AG04449 (cell line): ENCODE measurements at regions not wholly inside any gene's neighbourhood (a gene's known extent, or its start where the extent isn't known, plus 50 kb on each side); places are given as distances from the start of the nearest gene placed in this dataset.
A peak's percentile ranks its signal among the peaks of the same experiment; 100 is the strongest.

Experiments
- CTCF ChIA-PET: fragments of 350-600 bp; formaldehyde crosslinking; extraction: SDS; loops from one replicate; lab custom pipeline; 2021; ENCODE audit warnings: antibody characterized with exemption; lab: Yijun Ruan, JAX
- POLR2A ChIA-PET: fragments of 400-600, 350-600 bp; formaldehyde crosslinking; extraction: SDS; loops from one replicate; lab custom pipeline; 2020; ENCODE audit warnings: antibody characterized with exemption, inconsistent platforms; lab: Yijun Ruan, JAX
- DNase-seq: peaks from one replicate; pipeline ENCODE4 v3.0.0-alpha.2; 2010; ENCODE audit warnings: low read depth, low spot score
- H3K4me3 ChIP-seq: 2 replicates; pipeline ENCODE4 v1.5.1; 2011; ENCODE audit warnings: low read depth, mild to moderate bottlenecking, control low read depth, low read length
- TF ChIP-seq, protein P1 (sequence below): IDR thresholded peaks from one replicate; pipeline ENCODE4 v1.5.1; 2011; ENCODE audit warnings: mild to moderate bottlenecking, moderate library complexity, low read length, control low read depth, inconsistent platforms; ENCODE audit not compliant: insufficient read depth; ENCODE audit errors: missing control alignments

DNA sequence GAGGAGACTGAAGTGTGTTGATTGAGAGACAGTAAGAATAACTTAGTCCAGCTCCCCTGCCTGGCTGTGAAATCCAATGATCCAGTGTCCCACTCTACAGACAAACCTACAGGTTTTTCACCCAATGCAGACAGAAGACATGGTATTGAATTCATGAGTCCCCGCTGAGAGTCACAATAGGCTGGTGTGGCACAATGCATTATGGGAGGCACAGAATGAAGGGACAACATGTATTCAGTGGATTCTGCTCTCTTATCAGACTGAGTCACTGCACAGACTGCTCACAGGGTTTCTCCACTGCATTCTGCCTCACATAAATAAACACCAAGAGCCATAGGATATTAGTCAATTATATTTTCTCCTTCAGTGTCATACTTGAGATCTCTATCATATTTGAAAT, 55.2 kb upstream of the TOP3B start:
- POLR2A ChIA-PET: no interaction called here
- DNase-seq: peak; percentile 23
- CTCF ChIA-PET: no interaction called here
- TF ChIP-seq, protein P1, sequence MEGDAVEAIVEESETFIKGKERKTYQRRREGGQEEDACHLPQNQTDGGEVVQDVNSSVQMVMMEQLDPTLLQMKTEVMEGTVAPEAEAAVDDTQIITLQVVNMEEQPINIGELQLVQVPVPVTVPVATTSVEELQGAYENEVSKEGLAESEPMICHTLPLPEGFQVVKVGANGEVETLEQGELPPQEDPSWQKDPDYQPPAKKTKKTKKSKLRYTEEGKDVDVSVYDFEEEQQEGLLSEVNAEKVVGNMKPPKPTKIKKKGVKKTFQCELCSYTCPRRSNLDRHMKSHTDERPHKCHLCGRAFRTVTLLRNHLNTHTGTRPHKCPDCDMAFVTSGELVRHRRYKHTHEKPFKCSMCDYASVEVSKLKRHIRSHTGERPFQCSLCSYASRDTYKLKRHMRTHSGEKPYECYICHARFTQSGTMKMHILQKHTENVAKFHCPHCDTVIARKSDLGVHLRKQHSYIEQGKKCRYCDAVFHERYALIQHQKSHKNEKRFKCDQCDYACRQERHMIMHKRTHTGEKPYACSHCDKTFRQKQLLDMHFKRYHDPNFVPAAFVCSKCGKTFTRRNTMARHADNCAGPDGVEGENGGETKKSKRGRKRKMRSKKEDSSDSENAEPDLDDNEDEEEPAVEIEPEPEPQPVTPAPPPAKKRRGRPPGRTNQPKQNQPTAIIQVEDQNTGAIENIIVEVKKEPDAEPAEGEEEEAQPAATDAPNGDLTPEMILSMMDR: no peak
- H3K4me3 ChIP-seq: no peak overlapping the region

DNA sequence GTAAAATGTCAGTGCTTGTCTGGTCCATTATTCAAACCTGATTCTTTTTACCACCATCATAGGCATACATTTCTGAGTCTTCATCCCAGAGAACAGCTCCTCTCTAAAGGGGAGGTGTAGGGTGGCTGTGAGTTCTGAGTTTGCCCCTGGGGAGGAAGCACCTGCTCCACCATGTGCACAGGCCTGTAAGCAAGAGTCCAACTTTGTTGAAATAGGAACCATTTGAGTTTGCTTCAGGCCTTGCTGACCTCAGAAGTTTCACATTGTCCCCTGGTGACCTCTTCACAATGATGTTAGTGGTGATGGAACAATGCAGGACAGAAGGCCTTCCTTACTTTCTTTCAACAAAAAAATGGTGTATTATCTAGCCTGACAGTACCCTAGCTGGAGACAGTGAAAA, 54.6 kb upstream of the TOP3B start:
- TF ChIP-seq, protein P1: no peak
- CTCF ChIA-PET: no interaction called here
- POLR2A ChIA-PET: no interaction called here
- H3K4me3 ChIP-seq: no peak overlapping the region
- no peak for DNase-seq

DNA sequence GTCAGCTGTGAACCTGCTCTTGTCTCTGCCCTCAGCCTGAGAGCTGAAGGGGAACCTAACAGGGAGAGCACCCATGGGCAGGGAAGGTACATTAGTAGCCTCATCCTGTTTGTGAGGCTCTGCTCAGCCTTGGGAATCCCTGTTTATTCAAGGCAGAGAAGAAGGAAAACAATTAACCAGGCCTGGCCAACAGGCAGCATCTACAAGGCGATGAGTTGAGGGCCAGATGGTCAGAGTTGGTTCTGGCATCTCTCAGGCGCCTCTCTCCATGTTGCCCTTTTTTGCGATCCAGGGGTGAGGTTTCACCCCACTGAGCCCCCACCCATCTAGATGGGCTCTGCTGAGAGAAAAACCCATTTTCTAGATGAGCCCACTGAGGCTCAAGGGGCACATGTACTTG, 54.0 kb upstream of the TOP3B start:
- TF ChIP-seq, protein P1: no peak
- POLR2A ChIA-PET: no interaction called here
- CTCF ChIA-PET: no interaction called here
- no peak overlapping the region for H3K4me3 ChIP-seq
- DNase-seq: no peak

DNA sequence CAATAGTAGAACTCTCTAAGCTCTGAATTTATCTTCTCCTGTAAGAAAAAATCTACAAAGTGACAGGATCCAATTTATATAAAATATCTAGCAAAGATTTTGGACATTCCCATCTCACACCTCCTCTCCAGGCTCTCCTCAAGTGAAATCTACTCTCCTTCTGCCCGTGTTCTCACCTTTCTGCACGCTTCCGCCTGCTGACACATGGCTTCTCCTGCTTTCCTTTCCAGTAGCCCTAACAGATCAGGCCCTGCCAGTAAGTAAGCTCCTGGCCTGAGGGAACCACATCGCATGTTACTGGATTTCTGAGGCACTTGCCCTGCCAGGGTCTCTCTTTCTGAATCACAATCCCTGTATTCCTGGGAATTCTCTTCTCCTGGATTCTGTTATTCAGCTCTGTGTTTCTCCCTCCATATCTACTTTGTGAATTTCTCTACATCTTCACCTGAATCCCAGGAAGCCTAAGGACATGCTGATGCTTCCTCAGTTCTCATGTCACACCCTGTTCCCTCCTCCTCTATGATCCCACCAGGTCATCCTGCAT, 53.3 kb upstream of the TOP3B start:
- no peak for DNase-seq
- TF ChIP-seq, protein P1: no peak
- ChIA-PET CTCF (no interaction called here), POLR2A (no interaction called here)
- no peak overlapping the region for H3K4me3 ChIP-seq

DNA sequence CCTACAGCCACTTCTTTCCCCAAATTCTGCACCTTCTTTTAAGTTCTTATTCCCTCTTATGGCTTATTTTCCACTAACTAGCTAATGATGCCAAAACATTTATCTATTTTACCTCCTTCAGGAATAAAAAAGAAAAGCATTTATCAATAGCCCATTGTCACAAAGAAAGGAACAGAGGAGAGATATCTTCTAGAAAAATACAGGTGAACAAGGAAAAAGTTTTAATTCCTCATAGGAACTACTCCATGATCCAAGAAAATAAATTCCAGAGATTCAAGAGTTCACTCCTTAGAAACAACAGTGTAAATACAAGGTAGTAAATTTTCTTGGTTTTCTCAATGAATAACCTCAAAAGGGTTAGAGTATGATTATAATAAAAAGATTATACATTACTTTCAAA, 52.6 kb upstream of the TOP3B start:
- no peak for DNase-seq
- POLR2A ChIA-PET: no interaction called here
- H3K4me3 ChIP-seq: no peak overlapping the region
- TF ChIP-seq, protein P1: no peak
- CTCF ChIA-PET: no interaction called here

DNA sequence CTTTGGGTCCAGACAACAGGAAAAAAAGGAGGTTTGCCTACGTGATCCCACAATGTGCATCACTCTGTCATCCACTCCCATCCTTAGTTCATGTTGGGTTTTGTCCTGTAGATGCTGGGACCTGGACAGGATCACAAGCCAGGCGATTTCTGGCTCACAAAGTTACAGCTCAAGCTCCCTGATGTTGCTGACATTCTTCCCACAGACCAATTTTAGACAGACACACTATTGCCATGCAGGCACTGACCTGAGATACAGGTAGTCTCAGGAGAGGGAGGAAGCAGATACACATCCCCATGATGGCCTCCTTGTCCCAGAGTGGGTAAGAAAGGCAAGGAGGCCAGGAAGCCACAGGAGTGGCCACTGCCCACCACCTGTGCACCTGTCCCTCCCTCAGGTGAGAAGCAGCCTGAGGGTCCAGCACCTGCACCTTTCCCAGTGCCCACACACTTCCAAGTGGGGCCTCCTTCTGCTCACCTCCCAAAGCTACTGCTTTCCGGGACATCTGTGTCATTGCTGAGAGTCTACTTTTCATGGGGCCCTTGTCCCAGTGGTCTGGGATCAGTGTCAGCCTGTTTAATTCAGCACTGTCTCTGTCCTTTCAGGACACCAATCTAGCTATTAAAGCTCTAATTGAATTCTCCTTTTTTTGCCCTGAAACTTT, 52.0 kb upstream of the TOP3B start:
- TF ChIP-seq, protein P1: no peak
- H3K4me3 ChIP-seq: no peak overlapping the region
- ChIA-PET CTCF (no interaction called here), POLR2A (no interaction called here)
- DNase-seq: no peak
